HG03469 (cell line): ENCODE measurements at regions not wholly inside any gene's neighbourhood (a gene's known extent, or its start where the extent isn't known, plus 50 kb on each side); places are given as distances from the start of the nearest gene placed in this dataset.

ENCODE experiments used
- ATAC-seq: cut with Tn5 transposase; IDR thresholded peaks from one replicate; pipeline ENCODE4 v1.9.1; 2021; ENCODE audit warnings: mild to moderate bottlenecking, moderate library complexity, moderate number of reproducible peaks; ENCODE audit not compliant: unreplicated experiment

- ATAC-seq = no peak
Measured at GRCh38 chr13:76160506-76160905, 524.4 kb downstream of the LMO7 start.

- no peak for ATAC-seq
Measured at GRCh38 chr13:76157926-76158325, 521.8 kb downstream of the LMO7 start.

GRCh38 chr13:76153239-76153638, 517.1 kb downstream of the LMO7 start:
- ATAC-seq = no peak

GRCh38 chr13:76148926-76149325, 512.8 kb downstream of the LMO7 start:
- no peak for ATAC-seq

- ATAC-seq = no peak
Measured at GRCh38 chr13:76148374-76148773, 512.2 kb downstream of the LMO7 start.

- no peak for ATAC-seq
Measured at GRCh38 chr13:76132532-76132931, 496.4 kb downstream of the LMO7 start.

- ATAC-seq = no peak
Measured at GRCh38 chr13:76131551-76131950, 495.4 kb downstream of the LMO7 start.

- ATAC-seq = no peak
Measured at GRCh38 chr13:76129305-76130000, 493.3 kb downstream of the LMO7 start.

GRCh38 chr13:76127922-76128321, 491.8 kb downstream of the LMO7 start:
- no peak for ATAC-seq

GRCh38 chr13:76123548-76123947, 487.4 kb downstream of the LMO7 start:
- ATAC-seq = no peak

GRCh38 chr13:76116751-76117360, 480.7 kb downstream of the LMO7 start:
- ATAC-seq = no peak

- ATAC-seq = no peak
Measured at GRCh38 chr13:76106763-76107162, 470.6 kb downstream of the LMO7 start.

GRCh38 chr13:76094645-76095044, 458.5 kb downstream of the LMO7 start:
- no peak for ATAC-seq

GRCh38 chr13:76091076-76091475, 454.9 kb downstream of the LMO7 start:
- ATAC-seq = no peak

- no peak for ATAC-seq
Measured at GRCh38 chr13:76086729-76087128, 450.6 kb downstream of the LMO7 start.

- no peak for ATAC-seq
Measured at GRCh38 chr13:76067850-76068249, 431.7 kb downstream of the LMO7 start.

- no peak for ATAC-seq
Measured at GRCh38 chr13:76053181-76053580, 417.1 kb downstream of the LMO7 start.

- ATAC-seq = no peak
Measured at GRCh38 chr13:76049376-76049746, 413.2 kb downstream of the LMO7 start.

- no peak for ATAC-seq
Measured at GRCh38 chr13:76048675-76049375, 412.7 kb downstream of the LMO7 start.

GRCh38 chr13:76048131-76048530, 412.0 kb downstream of the LMO7 start:
- ATAC-seq = no peak

- ATAC-seq = no peak
Measured at GRCh38 chr13:76043874-76044273, 407.7 kb downstream of the LMO7 start.
